Loucy (cell line): ENCODE measurements at regions not wholly inside any gene's neighbourhood (a gene's known extent, or its start where the extent isn't known, plus 50 kb on each side); places are given as distances from the start of the nearest gene placed in this dataset.

ENCODE experiments used
- CTCF ChIP-seq: fragments of 200-600 bp; sonication (generic); conservative IDR thresholded peaks from 2 replicates; pipeline ENCODE4 v1.5.1; 2014; ENCODE audit warnings: mild to moderate bottlenecking, antibody characterized with exemption, low read length
- EZH2phosphoT487 ChIP-seq: fragments of 200-600 bp; IDR thresholded peaks from 2 replicates; pipeline ENCODE4 v1.6.1; 2018; ENCODE audit warnings: antibody characterized with exemption, mild to moderate bottlenecking, moderate library complexity, borderline replicate concordance

- TF ChIP-seq CTCF (no peak), EZH2phosphoT487 (no peak)
These were observed 865.0 kb downstream of the JRKL start for GRCh38 chr11:97254790-97255189.
